Transverse colon (tissue), 4 donors: ENCODE measurements at regions not wholly inside any gene's neighbourhood (a gene's known extent, or its start where the extent isn't known, plus 50 kb on each side); places are given as distances from the start of the nearest gene placed in this dataset.

Experiments used
- EP300 ChIP-seq: sonication (generic); formaldehyde crosslinking; IDR thresholded peaks from one replicate; pipeline ENCODE4 v1.6.1; 2017; ENCODE audit warnings: antibody characterized with exemption, low read depth
- POLR2AphosphoS5 ChIP-seq, 3 donors: sonication (generic); formaldehyde crosslinking; IDR thresholded peaks; one replicate each; pipeline ENCODE4 v1.6.1; 2016; ENCODE audit warnings: antibody characterized with exemption in 3 of 3
- TF ChIP-seq, protein P1 (sequence below), 5 experiments: fragments of 200-600 bp in 3 of 5; fragments of 450-650 bp in 2 of 5; sonication (generic) in 3 of 5; IDR thresholded peaks; 1 replicate in 2 of 5; 2 replicates in 3 of 5; pipeline ENCODE4 v1.5.1; 2016 to 2017; ENCODE audit warnings: antibody characterized with exemption in 5 of 5, inconsistent platforms in 3 of 5, mild to moderate bottlenecking in 2 of 5, moderate library complexity in 1 of 5

GRCh38 chr18:47453038-47453437 lies 201.6 kb upstream of the SKOR2 start:
- TF ChIP-seq POLR2AphosphoS5 (IDR thresholded peaks at IDR 0.05) (no peak), EP300 (no peak)
- TF ChIP-seq, protein P1, sequence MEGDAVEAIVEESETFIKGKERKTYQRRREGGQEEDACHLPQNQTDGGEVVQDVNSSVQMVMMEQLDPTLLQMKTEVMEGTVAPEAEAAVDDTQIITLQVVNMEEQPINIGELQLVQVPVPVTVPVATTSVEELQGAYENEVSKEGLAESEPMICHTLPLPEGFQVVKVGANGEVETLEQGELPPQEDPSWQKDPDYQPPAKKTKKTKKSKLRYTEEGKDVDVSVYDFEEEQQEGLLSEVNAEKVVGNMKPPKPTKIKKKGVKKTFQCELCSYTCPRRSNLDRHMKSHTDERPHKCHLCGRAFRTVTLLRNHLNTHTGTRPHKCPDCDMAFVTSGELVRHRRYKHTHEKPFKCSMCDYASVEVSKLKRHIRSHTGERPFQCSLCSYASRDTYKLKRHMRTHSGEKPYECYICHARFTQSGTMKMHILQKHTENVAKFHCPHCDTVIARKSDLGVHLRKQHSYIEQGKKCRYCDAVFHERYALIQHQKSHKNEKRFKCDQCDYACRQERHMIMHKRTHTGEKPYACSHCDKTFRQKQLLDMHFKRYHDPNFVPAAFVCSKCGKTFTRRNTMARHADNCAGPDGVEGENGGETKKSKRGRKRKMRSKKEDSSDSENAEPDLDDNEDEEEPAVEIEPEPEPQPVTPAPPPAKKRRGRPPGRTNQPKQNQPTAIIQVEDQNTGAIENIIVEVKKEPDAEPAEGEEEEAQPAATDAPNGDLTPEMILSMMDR (IDR thresholded peaks at IDR 0.05), result no peak
